Rectal smooth muscle tissue (tissue), 1 donor: ENCODE measurements at regions not wholly inside any gene's neighbourhood (a gene's known extent, or its start where the extent isn't known, plus 50 kb on each side); places are given as distances from the start of the nearest gene placed in this dataset.

ENCODE experiments used
- H3K27ac ChIP-seq: one replicate; pipeline ENCODE4 v1.7.0; 2013; ENCODE audit warnings: low read depth, low read length, inconsistent platforms
- H3K27me3 ChIP-seq: one replicate; pipeline ENCODE4 v1.7.0; 2013; ENCODE audit warnings: low read length; ENCODE audit not compliant: control insufficient read depth, insufficient read depth
- H3K36me3 ChIP-seq: one replicate; pipeline ENCODE4 v1.7.0; 2013; ENCODE audit warnings: low read length; ENCODE audit not compliant: control insufficient read depth, insufficient read depth
- H3K4me1 ChIP-seq: one replicate; pipeline ENCODE4 v1.7.0; 2013; ENCODE audit warnings: low read length; ENCODE audit not compliant: control insufficient read depth, insufficient read depth
- H3K4me3 ChIP-seq: one replicate; pipeline ENCODE4 v1.7.0; 2013; ENCODE audit warnings: low read length
- H3K9ac ChIP-seq: one replicate; pipeline ENCODE4 v1.7.0; 2013; ENCODE audit warnings: low read length

DNA sequence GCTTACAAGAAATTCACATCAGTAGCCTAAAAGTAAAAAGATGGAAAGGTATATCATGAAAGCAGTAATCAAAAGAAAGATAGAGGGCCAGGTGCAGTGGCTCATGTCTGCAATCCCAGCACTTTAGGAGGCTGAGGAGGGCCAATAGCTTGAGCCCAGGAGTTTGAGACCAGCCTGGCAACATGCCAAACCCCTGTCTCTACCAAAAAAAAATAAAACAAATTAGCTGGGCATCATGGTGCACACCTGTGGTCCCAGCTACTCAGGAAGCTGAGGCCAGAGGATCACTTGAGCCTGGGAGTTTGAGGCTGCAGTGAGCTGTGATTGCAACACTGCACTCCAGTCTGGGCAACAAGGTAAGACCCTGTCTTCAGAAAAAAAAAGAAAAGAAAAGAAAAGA lies 55.5 kb downstream of the GSPT2 start:
- Histone ChIP-seq H3K9ac (no peak overlapping the region), H3K27ac (no peak overlapping the region), H3K4me3 (no peak overlapping the region), H3K27me3 (no peaks in the 10 kb centered on the region), H3K36me3 (no peaks in the 10 kb centered on the region), H3K4me1 (no peaks in the 10 kb centered on the region)

DNA sequence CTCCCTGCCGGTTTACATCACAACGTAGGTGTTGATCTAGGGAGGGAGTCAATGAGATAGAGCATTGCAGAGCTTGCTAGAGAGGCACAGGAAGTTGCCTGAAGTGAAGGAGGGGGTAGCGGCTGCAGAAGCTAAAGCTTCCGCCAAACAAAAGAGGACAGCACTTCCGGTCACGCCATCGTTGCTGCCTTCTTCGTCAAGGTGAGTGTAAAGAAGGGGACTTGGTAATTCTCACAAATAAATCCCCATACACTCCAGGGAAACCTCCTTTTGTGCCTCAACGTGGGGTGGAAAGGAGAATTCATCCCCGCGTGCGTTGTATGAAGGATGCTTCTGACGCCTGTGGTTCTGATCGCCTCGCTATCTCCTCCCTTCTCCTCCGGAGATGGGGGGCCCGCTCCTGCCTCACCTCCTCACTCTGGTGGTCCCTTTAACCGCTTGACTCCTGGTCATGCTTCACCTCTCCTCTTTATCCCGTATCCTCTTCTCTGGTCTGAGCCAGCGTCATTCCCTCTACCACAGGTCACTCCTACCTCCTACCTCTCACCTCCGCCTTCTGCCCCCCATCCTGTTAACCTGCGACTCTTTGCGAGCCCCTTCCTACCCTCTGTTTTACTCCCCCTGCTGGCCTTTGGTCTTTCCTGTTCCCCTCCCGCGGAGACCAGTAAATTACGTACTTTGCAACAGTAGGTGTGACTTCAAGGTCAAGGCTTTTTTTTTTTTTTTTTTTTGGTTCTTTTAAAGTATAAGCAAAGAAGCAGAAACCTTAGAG lies 59.9 kb downstream of the GSPT2 start:
- H3K4me1 ChIP-seq, result no peaks in the 10 kb centered on the region
- no peaks in the 10 kb centered on the region for H3K36me3 ChIP-seq
- peak overlapping the region; percentile 33 for H3K9ac ChIP-seq
- H3K27me3 ChIP-seq, result no peaks in the 10 kb centered on the region
- peak overlapping the region; percentile 80 for H3K4me3 ChIP-seq
- peak overlapping the region; percentile 4 for H3K27ac ChIP-seq

- Histone ChIP-seq H3K4me1 (no peaks in the 10 kb centered on the region), H3K4me3 (peak overlapping the region; percentile 80), H3K27me3 (no peaks in the 10 kb centered on the region), H3K36me3 (no peaks in the 10 kb centered on the region), H3K27ac (no peak overlapping the region), H3K9ac (no peak overlapping the region)
These were observed 60.6 kb downstream of the GSPT2 start for GRCh38 chrX:51803833-51804232.

DNA sequence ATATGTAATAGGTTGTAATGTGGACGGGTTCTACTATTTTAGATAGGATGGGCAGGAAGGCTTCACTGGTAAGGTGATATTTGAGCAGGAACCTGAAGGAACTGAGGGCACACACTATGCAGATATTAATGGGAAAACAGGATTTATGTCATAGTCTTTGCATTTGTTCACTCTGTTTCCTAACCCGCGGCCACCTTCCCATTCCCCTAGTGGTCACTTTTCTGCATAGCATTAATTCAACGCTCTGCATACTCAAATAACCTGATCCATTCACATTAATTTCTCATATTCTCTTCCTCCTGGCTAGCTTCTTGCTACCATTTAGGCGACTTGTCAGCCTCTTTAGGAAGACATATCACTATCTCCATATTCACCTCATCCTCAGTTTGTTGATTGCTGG lies 61.5 kb downstream of the GSPT2 start:
- H3K9ac ChIP-seq, result no peak overlapping the region
- H3K27me3 ChIP-seq, result no peaks in the 10 kb centered on the region
- no peak overlapping the region for H3K4me3 ChIP-seq
- no peaks in the 10 kb centered on the region for H3K4me1 ChIP-seq
- no peaks in the 10 kb centered on the region for H3K36me3 ChIP-seq
- no peak overlapping the region for H3K27ac ChIP-seq

DNA sequence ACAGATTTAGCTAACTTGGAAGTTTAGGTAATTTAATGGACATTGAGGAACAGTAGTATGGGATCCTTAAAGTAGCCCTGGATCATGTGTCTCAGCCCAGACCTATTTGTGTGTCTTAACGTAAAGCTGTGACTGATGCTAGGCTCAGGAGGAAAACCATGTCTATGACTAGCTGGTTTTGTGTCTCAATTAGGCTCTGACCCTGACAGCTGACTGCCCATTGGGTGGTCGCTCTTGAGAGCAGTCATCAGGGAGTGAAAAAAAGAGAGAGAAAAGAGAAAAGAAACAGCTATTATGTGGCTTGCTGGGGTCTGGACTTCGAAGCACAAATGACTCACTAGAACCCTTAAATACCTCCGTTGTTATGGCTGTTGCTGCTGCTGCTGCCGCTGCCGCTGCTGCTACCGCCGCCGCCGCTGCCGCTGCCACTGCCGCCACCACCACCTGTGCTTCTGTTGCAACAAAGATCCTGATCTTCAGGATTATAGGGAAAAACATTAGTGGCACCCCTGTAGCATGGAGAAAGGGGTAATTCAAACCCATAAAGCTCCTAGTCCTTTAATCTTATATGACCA lies 70.7 kb downstream of the GSPT2 start:
- Histone ChIP-seq H3K9ac (no peak overlapping the region), H3K4me3 (no peak overlapping the region), H3K4me1 (no peaks in the 10 kb centered on the region)

GRCh38 chrX:51824061-51824460 lies 69.4 kb upstream of the MAGED1 start:
- H3K27me3 ChIP-seq, result no peaks in the 10 kb centered on the region
- no peaks in the 10 kb centered on the region for H3K4me1 ChIP-seq
- no peak overlapping the region for H3K27ac ChIP-seq
- H3K36me3 ChIP-seq, result no peaks in the 10 kb centered on the region
- H3K9ac ChIP-seq, result no peak overlapping the region
- no peak overlapping the region for H3K4me3 ChIP-seq

More for the DNA sequence above, 70.7 kb downstream of the GSPT2 start:
- no peaks in the 10 kb centered on the region for H3K36me3 ChIP-seq
- no peaks in the 10 kb centered on the region for H3K27me3 ChIP-seq
- no peak overlapping the region for H3K27ac ChIP-seq

DNA sequence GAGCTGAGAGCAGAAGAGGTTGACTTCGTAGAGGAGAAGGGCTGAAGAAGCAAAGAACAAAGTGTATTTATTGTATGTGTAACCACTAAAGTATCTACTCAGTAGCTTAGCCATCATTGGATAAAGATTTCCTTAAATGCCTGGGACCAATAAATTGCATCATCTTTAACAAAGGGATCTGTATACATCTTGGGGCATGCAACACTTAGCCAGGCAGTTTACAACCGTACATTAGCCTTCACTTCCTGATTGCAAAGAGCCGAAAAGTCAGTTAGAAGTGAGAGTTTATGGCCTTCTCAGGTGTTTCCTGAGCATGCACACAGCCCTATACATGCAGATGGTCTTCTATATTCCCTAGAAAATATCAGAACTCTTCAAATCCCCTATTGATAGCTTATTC lies 68.0 kb upstream of the MAGED1 start:
- H3K27ac ChIP-seq, result no peak overlapping the region
- no peaks in the 10 kb centered on the region for H3K36me3 ChIP-seq
- H3K9ac ChIP-seq, result no peak overlapping the region
- H3K27me3 ChIP-seq, result no peaks in the 10 kb centered on the region
- no peak overlapping the region for H3K4me3 ChIP-seq
- H3K4me1 ChIP-seq, result no peaks in the 10 kb centered on the region

DNA sequence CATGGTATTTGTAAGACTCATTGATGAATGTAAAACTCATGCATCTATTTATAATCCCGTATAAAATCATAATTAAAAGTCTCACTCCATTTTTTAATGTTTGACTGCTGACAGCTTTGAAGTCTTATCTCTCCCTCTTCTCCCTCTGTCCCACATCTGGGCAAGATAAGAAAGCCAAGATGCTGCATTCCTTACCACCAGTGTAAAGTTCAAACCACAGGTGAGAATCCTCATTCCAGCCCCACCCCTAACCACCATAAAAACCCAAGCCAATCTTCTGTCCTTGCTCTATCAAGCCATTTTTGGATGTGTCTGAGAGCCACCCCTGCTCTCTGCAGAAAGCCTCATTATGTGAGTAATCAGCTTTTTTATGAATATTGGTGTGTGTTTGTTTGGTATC lies 59.3 kb upstream of the MAGED1 start:
- Histone ChIP-seq H3K9ac (no peak overlapping the region), H3K4me1 (no peaks in the 10 kb centered on the region), H3K36me3 (no peaks in the 10 kb centered on the region), H3K27me3 (no peaks in the 10 kb centered on the region), H3K4me3 (no peak overlapping the region), H3K27ac (no peak overlapping the region)

- no peak overlapping the region for H3K4me3 ChIP-seq
- no peaks in the 10 kb centered on the region for H3K36me3 ChIP-seq
- no peaks in the 10 kb centered on the region for H3K27me3 ChIP-seq
- H3K9ac ChIP-seq, result no peak overlapping the region
- no peaks in the 10 kb centered on the region for H3K4me1 ChIP-seq
- H3K27ac ChIP-seq, result no peak overlapping the region
These were observed 56.6 kb upstream of the MAGED1 start for GRCh38 chrX:51836823-51837222.

GRCh38 chrX:51837451-51837850 lies 56.0 kb upstream of the MAGED1 start:
- H3K27ac ChIP-seq, result no peak overlapping the region
- H3K4me1 ChIP-seq, result no peaks in the 10 kb centered on the region
- H3K4me3 ChIP-seq, result no peak overlapping the region
- H3K27me3 ChIP-seq, result no peaks in the 10 kb centered on the region
- H3K36me3 ChIP-seq, result no peaks in the 10 kb centered on the region
- H3K9ac ChIP-seq, result no peak overlapping the region

DNA sequence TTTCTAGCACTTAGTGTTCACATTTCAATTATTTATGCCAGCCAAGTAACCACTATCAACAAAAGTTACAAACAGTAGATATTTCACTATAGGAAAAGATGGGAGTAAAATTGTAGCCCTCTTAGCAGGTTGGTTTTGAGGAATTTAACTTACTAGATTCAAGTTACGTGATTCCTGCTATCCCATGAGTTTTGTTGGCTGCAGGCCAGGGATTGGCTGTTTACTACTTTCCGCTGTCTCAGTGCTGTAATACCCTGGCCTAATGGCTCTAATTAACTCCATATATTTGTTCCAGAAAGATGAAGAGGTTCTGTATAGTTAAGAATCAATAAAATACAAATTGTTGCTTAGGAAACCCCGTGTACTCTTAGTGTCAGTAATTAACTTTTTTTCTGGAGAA lies 55.5 kb upstream of the MAGED1 start:
- Histone ChIP-seq H3K27ac (no peak overlapping the region), H3K4me3 (no peak overlapping the region), H3K36me3 (no peaks in the 10 kb centered on the region), H3K27me3 (no peaks in the 10 kb centered on the region), H3K4me1 (no peaks in the 10 kb centered on the region), H3K9ac (no peak overlapping the region)
